Uterus (tissue), 2 donors: ENCODE measurements at regions not wholly inside any gene's neighbourhood (a gene's known extent, or its start where the extent isn't known, plus 50 kb on each side); places are given as distances from the start of the nearest gene placed in this dataset.

ENCODE experiments used
- POLR2A ChIP-seq, 2 donors: fragments of 450-650 bp; IDR thresholded peaks; one replicate each; pipeline ENCODE4 v1.6.1; 2016; ENCODE audit warnings: antibody characterized with exemption in 2 of 2, mild to moderate bottlenecking in 1 of 2, moderate library complexity in 1 of 2
- TF ChIP-seq, protein P1 (sequence below), 4 experiments: fragments of 200-600 bp in 2 of 4; fragments of 450-650 bp in 2 of 4; sonication (generic) in 2 of 4; IDR thresholded peaks; one replicate each; pipeline ENCODE4 v1.5.1; 2016 to 2019; ENCODE audit warnings: antibody characterized with exemption in 4 of 4, mild to moderate bottlenecking in 2 of 4, moderate library complexity in 1 of 4

DNA sequence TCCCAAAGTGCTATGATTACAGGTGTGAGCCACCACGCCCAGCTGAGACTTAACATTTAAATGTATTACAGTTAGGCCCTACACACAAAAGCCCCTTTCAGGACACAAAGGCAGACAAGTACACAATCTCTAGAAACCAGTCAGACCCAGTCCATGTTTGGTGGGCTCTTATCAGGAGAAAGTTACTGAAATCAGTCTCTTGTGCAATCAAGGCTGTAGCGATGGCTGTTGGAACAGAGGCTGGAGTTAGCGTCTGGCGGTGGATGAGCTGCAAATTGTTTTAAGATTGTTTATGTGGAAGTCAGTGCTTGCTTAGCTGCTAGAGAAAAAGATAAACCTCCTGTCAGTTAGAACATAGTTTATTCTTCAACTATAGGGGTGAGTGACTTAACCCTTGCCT, 89.5 kb upstream of the SNRPN start:
- TF ChIP-seq, protein P1, sequence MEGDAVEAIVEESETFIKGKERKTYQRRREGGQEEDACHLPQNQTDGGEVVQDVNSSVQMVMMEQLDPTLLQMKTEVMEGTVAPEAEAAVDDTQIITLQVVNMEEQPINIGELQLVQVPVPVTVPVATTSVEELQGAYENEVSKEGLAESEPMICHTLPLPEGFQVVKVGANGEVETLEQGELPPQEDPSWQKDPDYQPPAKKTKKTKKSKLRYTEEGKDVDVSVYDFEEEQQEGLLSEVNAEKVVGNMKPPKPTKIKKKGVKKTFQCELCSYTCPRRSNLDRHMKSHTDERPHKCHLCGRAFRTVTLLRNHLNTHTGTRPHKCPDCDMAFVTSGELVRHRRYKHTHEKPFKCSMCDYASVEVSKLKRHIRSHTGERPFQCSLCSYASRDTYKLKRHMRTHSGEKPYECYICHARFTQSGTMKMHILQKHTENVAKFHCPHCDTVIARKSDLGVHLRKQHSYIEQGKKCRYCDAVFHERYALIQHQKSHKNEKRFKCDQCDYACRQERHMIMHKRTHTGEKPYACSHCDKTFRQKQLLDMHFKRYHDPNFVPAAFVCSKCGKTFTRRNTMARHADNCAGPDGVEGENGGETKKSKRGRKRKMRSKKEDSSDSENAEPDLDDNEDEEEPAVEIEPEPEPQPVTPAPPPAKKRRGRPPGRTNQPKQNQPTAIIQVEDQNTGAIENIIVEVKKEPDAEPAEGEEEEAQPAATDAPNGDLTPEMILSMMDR (IDR thresholded peaks at IDR 0.05), result no peak
- no peak for TF ChIP-seq POLR2A (IDR thresholded peaks at IDR 0.05)
